ENCODE measurements at regions not wholly inside any gene's neighbourhood (a gene's known extent, or its start where the extent isn't known, plus 50 kb on each side); places are given as distances from the start of the nearest gene placed in this dataset.

- FAIRE-seq (no peak), DNase-seq (no peak), ATAC-seq (no peak)
- TF ChIP-seq CTCF (IDR thresholded peaks at IDR 0.05), result no peak
- no peak overlapping the region for H3K27ac ChIP-seq
- H3K9me3 ChIP-seq, result no peaks in the 10 kb centered on the region
- H3K4me1 ChIP-seq, result no peaks in the 10 kb centered on the region
- WGBS, 2 donors, result 63 to 70% methylated on average over 3 of the region's 3 CpGs
- no peak overlapping the region for H3K4me3 ChIP-seq
- H3K36me3 ChIP-seq, result no peaks in the 10 kb centered on the region
- intact Hi-C loops (cut with DNase I), result no loop called here
- no peaks in the 10 kb centered on the region for H3K27me3 ChIP-seq
Observed at GRCh38 chr3:147189016-147189415, 217.3 kb downstream of the ZIC4 start.

- Histone ChIP-seq H3K4me3 (no peak overlapping the region), H3K4me1 (no peaks in the 10 kb centered on the region), H3K9me3 (no peaks in the 10 kb centered on the region), H3K27ac (no peak overlapping the region), H3K36me3 (no peaks in the 10 kb centered on the region), H3K27me3 (no peaks in the 10 kb centered on the region)
- intact Hi-C loops (cut with DNase I), result no loop called here
- 55 to 69% methylated on average over 3 of the region's 3 CpGs for WGBS, 2 donors
- DNase-seq, result no peak
- ATAC-seq, result no peak
- FAIRE-seq, result no peak
- TF ChIP-seq CTCF (IDR thresholded peaks at IDR 0.05), result no peak
Observed at GRCh38 chr3:147187687-147188086, 218.7 kb downstream of the ZIC4 start.

- intact Hi-C loops (cut with DNase I), result no loop called here
- FAIRE-seq, result no peak
Observed at GRCh38 chr3:147185781-147186180, 220.6 kb downstream of the ZIC4 start.

GRCh38 chr3:147184794-147185193 is 221.5 kb downstream of the ZIC4 start:
- H3K36me3 ChIP-seq, result peaks cover 0 to 2% (median 0%) of the 10 kb centered on the region in 3 donors
- H3K4me1 ChIP-seq, result no peaks in the 10 kb centered on the region
- FAIRE-seq, result no peak
- WGBS, 2 donors, result 66 to 81% methylated on average over 2 of the region's 2 CpGs
- no peak for TF ChIP-seq CTCF (IDR thresholded peaks at IDR 0.05)
- no peak for ATAC-seq
- H3K4me3 ChIP-seq, result no peak overlapping the region
- intact Hi-C loops (cut with DNase I), result no loop called here
- no peak for DNase-seq
- H3K9me3 ChIP-seq, result no peaks in the 10 kb centered on the region
- no peak overlapping the region for H3K27ac ChIP-seq
- H3K27me3 ChIP-seq, result no peaks in the 10 kb centered on the region

More at GRCh38 chr3:147185781-147186180, 220.6 kb downstream of the ZIC4 start:
- Histone ChIP-seq H3K4me1 (no peaks in the 10 kb centered on the region), H3K36me3 (peaks cover 0 to 2% (median 0%) of the 10 kb centered on the region in 3 donors), H3K27me3 (no peaks in the 10 kb centered on the region), H3K9me3 (no peaks in the 10 kb centered on the region), H3K4me3 (no peak overlapping the region), H3K27ac (no peak overlapping the region)
- DNase-seq (no peak), ATAC-seq (no peak)
- no peak for TF ChIP-seq CTCF (IDR thresholded peaks at IDR 0.05)

- no peak overlapping the region for H3K27ac ChIP-seq
- no peaks in the 10 kb centered on the region for H3K27me3 ChIP-seq
- intact Hi-C loops (cut with DNase I), result no loop called here
- no peaks in the 10 kb centered on the region for H3K36me3 ChIP-seq
- no peaks in the 10 kb centered on the region for H3K4me1 ChIP-seq
- ATAC-seq (no peak), DNase-seq (no peak), FAIRE-seq (no peak)
- TF ChIP-seq CTCF (IDR thresholded peaks at IDR 0.05), result no peak
- WGBS, 2 donors, result 79 to 82% methylated on average over 4 of the region's 4 CpGs
- no peak overlapping the region for H3K4me3 ChIP-seq
- no peaks in the 10 kb centered on the region for H3K9me3 ChIP-seq
Observed at GRCh38 chr3:147173257-147173656, 233.1 kb downstream of the ZIC4 start.
